Stromal cell of bone marrow (primary cell): ENCODE measurements at regions not wholly inside any gene's neighbourhood (a gene's known extent, or its start where the extent isn't known, plus 50 kb on each side); places are given as distances from the start of the nearest gene placed in this dataset.
"Not testable (repeated sequence)": the region's sequence is repeated elsewhere in the genome, so short reads cannot be mapped to it uniquely, and the experiment has no call there.

Source experiments
- DNase-seq: peaks from one replicate; pipeline ENCODE4 v3.0.0-alpha.2; 2012; ENCODE audit warnings: low read depth

GRCh38 chr1:183753464-183753891 is 51.4 kb upstream of the RGL1 start:
- DNase-seq: no peak

GRCh38 chr1:183744132-183744913 is 60.6 kb upstream of the RGL1 start:
- no peak for DNase-seq

- no peak for DNase-seq
Measured at GRCh38 chr1:183742355-183742754, 62.6 kb upstream of the RGL1 start.

GRCh38 chr1:183739741-183740271 is 65.1 kb upstream of the RGL1 start:
- no peak for DNase-seq

GRCh38 chr1:183739082-183739481 is 65.8 kb upstream of the RGL1 start:
- no peak for DNase-seq

GRCh38 chr1:183737916-183738315 is 67.0 kb upstream of the RGL1 start:
- DNase-seq: not testable (repeated sequence)

GRCh38 chr1:183736343-183736742 is 68.6 kb upstream of the RGL1 start:
- DNase-seq: no peak

- DNase-seq: no peak
Measured at GRCh38 chr1:183735069-183735860, 69.7 kb upstream of the RGL1 start.

GRCh38 chr1:183734543-183735036 is 70.3 kb upstream of the RGL1 start:
- peak; percentile 47 for DNase-seq

- DNase-seq: no peak
Measured at GRCh38 chr1:183733715-183734114, 71.2 kb upstream of the RGL1 start.

- no peak for DNase-seq
Measured at GRCh38 chr1:183732236-183732880, 72.6 kb upstream of the RGL1 start.

- DNase-seq: no peak
Measured at GRCh38 chr1:183730886-183731573, 73.9 kb upstream of the RGL1 start.

GRCh38 chr1:183730107-183730724 is 74.7 kb upstream of the RGL1 start:
- no peak for DNase-seq

GRCh38 chr1:183726825-183727224 is 73.7 kb upstream of the APOBEC4 start:
- no peak for DNase-seq

GRCh38 chr1:183724350-183725042 is 71.4 kb upstream of the APOBEC4 start:
- no peak for DNase-seq

- DNase-seq: no peak
Measured at GRCh38 chr1:183723571-183723970, 70.5 kb upstream of the APOBEC4 start.

GRCh38 chr1:183721041-183721440 is 67.9 kb upstream of the APOBEC4 start:
- DNase-seq: no peak

GRCh38 chr1:183720028-183720427 is 66.9 kb upstream of the APOBEC4 start:
- DNase-seq: no peak

GRCh38 chr1:183719289-183719688 is 66.2 kb upstream of the APOBEC4 start:
- no peak for DNase-seq

GRCh38 chr1:183716286-183716685 is 63.2 kb upstream of the APOBEC4 start:
- no peak for DNase-seq
